Trophoblast cell (in vitro differentiated cells and primary cell): ENCODE measurements at regions not wholly inside any gene's neighbourhood (a gene's known extent, or its start where the extent isn't known, plus 50 kb on each side); places are given as distances from the start of the nearest gene placed in this dataset.

ENCODE experiments used
- DNase-seq, 2 donors: peaks; one replicate each; pipeline ENCODE4 v3.0.0-alpha.2; 2016
- H2AFZ ChIP-seq: 2 replicates; pipeline ENCODE4 v1.6.1; 2013; ENCODE audit warnings: low read length, moderate library complexity, mild to moderate bottlenecking; ENCODE audit not compliant: insufficient read depth, poor library complexity
- H2AK5ac ChIP-seq: 2 replicates; pipeline ENCODE4 v1.6.1; 2013; ENCODE audit warnings: mild to moderate bottlenecking, low read length
- H2BK120ac ChIP-seq: 2 replicates; pipeline ENCODE4 v1.6.1; 2013; ENCODE audit warnings: low read length, mild to moderate bottlenecking, moderate library complexity; ENCODE audit not compliant: insufficient read depth, poor library complexity
- H2BK12ac ChIP-seq: 2 replicates; pipeline ENCODE4 v1.6.1; 2013; ENCODE audit warnings: mild to moderate bottlenecking, low read length, moderate library complexity
- H2BK5ac ChIP-seq: 2 replicates; pipeline ENCODE4 v1.6.1; 2013; ENCODE audit warnings: low read length, low read depth, moderate library complexity, mild to moderate bottlenecking; ENCODE audit not compliant: poor library complexity
- H3K14ac ChIP-seq: 2 replicates; pipeline ENCODE4 v1.6.1; 2013; ENCODE audit warnings: mild to moderate bottlenecking, low read length
- H3K18ac ChIP-seq: 2 replicates; pipeline ENCODE4 v1.6.1; 2013; ENCODE audit warnings: mild to moderate bottlenecking, low read length
- H3K23ac ChIP-seq: 2 replicates; pipeline ENCODE4 v1.6.1; 2013; ENCODE audit warnings: low read length
- H3K27ac ChIP-seq: 2 replicates; pipeline ENCODE4 v1.5.1; 2013; ENCODE audit warnings: low read depth, mild to moderate bottlenecking, inconsistent platforms, low read length, moderate library complexity
- H3K27me3 ChIP-seq: 2 replicates; pipeline ENCODE4 v1.6.1; 2013; ENCODE audit warnings: inconsistent platforms, mild to moderate bottlenecking, low read length, moderate library complexity; ENCODE audit not compliant: insufficient read depth
- H3K36me3 ChIP-seq, 2 experiments: 1 replicate in 1 of 2; 2 replicates in 1 of 2; pipeline ENCODE4 v1.6.1; 2013; ENCODE audit warnings: low read length in 2 of 2, mild to moderate bottlenecking in 2 of 2, moderate library complexity in 1 of 2; ENCODE audit not compliant: insufficient read depth in 2 of 2, control insufficient read depth in 1 of 2
- H3K4ac ChIP-seq: 2 replicates; pipeline ENCODE4 v1.6.1; 2013; ENCODE audit warnings: low read depth, mild to moderate bottlenecking, low read length, moderate library complexity
- H3K4me1 ChIP-seq, 2 experiments: 1 replicate in 1 of 2; 2 replicates in 1 of 2; pipeline ENCODE4 v1.6.1; 2013; ENCODE audit warnings: low read length in 2 of 2, mild to moderate bottlenecking in 2 of 2, moderate library complexity in 1 of 2; ENCODE audit not compliant: insufficient read depth in 2 of 2, control insufficient read depth in 1 of 2
- H3K4me2 ChIP-seq: 2 replicates; pipeline ENCODE4 v1.6.1; 2013; ENCODE audit warnings: inconsistent platforms, mild to moderate bottlenecking, low read length, moderate library complexity
- H3K4me3 ChIP-seq: 2 replicates; pipeline ENCODE4 v1.5.1; 2013; ENCODE audit warnings: mild to moderate bottlenecking, low read depth, low read length, inconsistent platforms
- H3K79me1 ChIP-seq: one replicate; pipeline ENCODE4 v1.6.1; 2013; ENCODE audit warnings: low read length
- H3K79me2 ChIP-seq: 2 replicates; pipeline ENCODE4 v1.6.1; 2013; ENCODE audit warnings: low read length, mild to moderate bottlenecking; ENCODE audit not compliant: control insufficient read depth, insufficient read depth, poor library complexity
- H3K9ac ChIP-seq: 2 replicates; pipeline ENCODE4 v1.6.1; 2013; ENCODE audit warnings: mild to moderate bottlenecking, low read length
- H3K9me3 ChIP-seq: 2 replicates; pipeline ENCODE4 v1.6.1; 2013; ENCODE audit warnings: low read depth, mild to moderate bottlenecking, control low read depth, inconsistent platforms, low read length; ENCODE audit not compliant: insufficient read depth
- H4K12ac ChIP-seq: 2 replicates; pipeline ENCODE4 v1.6.1; 2013; ENCODE audit warnings: low read depth, mild to moderate bottlenecking, low read length, moderate library complexity
- H4K8ac ChIP-seq: 2 replicates; pipeline ENCODE4 v1.6.1; 2013; ENCODE audit warnings: low read depth, mild to moderate bottlenecking, low read length, moderate library complexity
- H4K91ac ChIP-seq: one replicate; pipeline ENCODE4 v1.6.1; 2013; ENCODE audit warnings: low read depth, mild to moderate bottlenecking, low read length, moderate library complexity
- WGBS: extraction: QIAGEN DNeasy Blood & Tissue Kit; methylation state at CpG from one replicate; pipeline ENCODE4 v1.1.7; 2013; ENCODE audit warnings: missing lambda C conversion rate; ENCODE audit not compliant: insufficient read length, insufficient coverage; ENCODE audit errors: extremely low coverage; 5-methylcytosine and 5-hydroxymethylcytosine counted together

GRCh38 chr14:38950676-38951075 is 152.4 kb downstream of the SEC23A start:
- Histone ChIP-seq H3K79me2 (no peaks in the 10 kb centered on the region), H2BK5ac (no peak overlapping the region), H4K8ac (no peak overlapping the region), H3K79me1 (no peaks in the 10 kb centered on the region), H3K9ac (no peak overlapping the region), H3K27ac (no peak overlapping the region), H2BK120ac (no peak overlapping the region), H3K4me1 (no peaks in the 10 kb centered on the region), H4K12ac (no peak overlapping the region), H3K36me3 (no peaks in the 10 kb centered on the region), H4K91ac (no peak overlapping the region), H2BK12ac (no peak overlapping the region), H2AFZ (no peak overlapping the region), H3K23ac (no peak overlapping the region), H3K18ac (no peak overlapping the region), H3K27me3 (no peaks in the 10 kb centered on the region), H3K4me2 (no peak overlapping the region), H2AK5ac (no peak overlapping the region), H3K4me3 (no peak overlapping the region), H3K4ac (no peak overlapping the region), H3K9me3 (no peaks in the 10 kb centered on the region), H3K14ac (no peak overlapping the region)
- WGBS: no CpG with 5 or more reads among the region's 4 CpGs
- no peak for DNase-seq

GRCh38 chr14:38948576-38948975 is 154.5 kb downstream of the SEC23A start:
- H2AFZ ChIP-seq: no peak overlapping the region
- no peak overlapping the region for H2BK12ac ChIP-seq
- H4K91ac ChIP-seq: no peak overlapping the region
- H3K9ac ChIP-seq: no peak overlapping the region
- no peak overlapping the region for H3K4me2 ChIP-seq
- H3K36me3 ChIP-seq: no peaks in the 10 kb centered on the region
- whole genome bisulfite sequencing: no CpG with 5 or more reads among the region's 6 CpGs
- H4K8ac ChIP-seq: no peak overlapping the region
- no peak overlapping the region for H4K12ac ChIP-seq
- H3K23ac ChIP-seq: no peak overlapping the region
- H3K79me2 ChIP-seq: no peaks in the 10 kb centered on the region
- H3K4me1 ChIP-seq: no peaks in the 10 kb centered on the region
- H2BK5ac ChIP-seq: no peak overlapping the region
- H2AK5ac ChIP-seq: no peak overlapping the region
- H3K27ac ChIP-seq: no peak overlapping the region
- H3K4me3 ChIP-seq: no peak overlapping the region
- no peak overlapping the region for H3K18ac ChIP-seq
- no peak overlapping the region for H3K14ac ChIP-seq
- H3K4ac ChIP-seq: no peak overlapping the region
- DNase-seq: no peak
- no peaks in the 10 kb centered on the region for H3K79me1 ChIP-seq
- no peak overlapping the region for H2BK120ac ChIP-seq
- H3K27me3 ChIP-seq: no peaks in the 10 kb centered on the region
- no peaks in the 10 kb centered on the region for H3K9me3 ChIP-seq

- no peak overlapping the region for H4K8ac ChIP-seq
- no peak overlapping the region for H2BK5ac ChIP-seq
- H3K79me2 ChIP-seq: no peaks in the 10 kb centered on the region
- no peaks in the 10 kb centered on the region for H3K36me3 ChIP-seq
- no peak overlapping the region for H3K4ac ChIP-seq
- no peak overlapping the region for H3K23ac ChIP-seq
- H3K9me3 ChIP-seq: no peaks in the 10 kb centered on the region
- no peaks in the 10 kb centered on the region for H3K4me1 ChIP-seq
- no peak overlapping the region for H4K12ac ChIP-seq
- no peaks in the 10 kb centered on the region for H3K27me3 ChIP-seq
- H3K4me3 ChIP-seq: no peak overlapping the region
- WGBS: no CpG with 5 or more reads among the region's 1 CpG
- no peak overlapping the region for H2BK12ac ChIP-seq
- no peak overlapping the region for H2BK120ac ChIP-seq
- H3K27ac ChIP-seq: no peak overlapping the region
- H2AFZ ChIP-seq: no peak overlapping the region
- no peak overlapping the region for H4K91ac ChIP-seq
- H3K79me1 ChIP-seq: no peaks in the 10 kb centered on the region
- H3K14ac ChIP-seq: no peak overlapping the region
- H3K18ac ChIP-seq: no peak overlapping the region
- H3K4me2 ChIP-seq: no peak overlapping the region
- H2AK5ac ChIP-seq: no peak overlapping the region
- no peak for DNase-seq
- no peak overlapping the region for H3K9ac ChIP-seq
These were observed 154.9 kb downstream of the SEC23A start for GRCh38 chr14:38948171-38948570.

- Histone ChIP-seq H3K18ac (no peak overlapping the region), H3K4me3 (no peak overlapping the region), H2BK120ac (no peak overlapping the region), H3K79me1 (no peaks in the 10 kb centered on the region), H3K27ac (no peak overlapping the region), H2AK5ac (no peak overlapping the region), H4K8ac (no peak overlapping the region), H2AFZ (no peak overlapping the region), H3K27me3 (no peaks in the 10 kb centered on the region), H3K9me3 (no peaks in the 10 kb centered on the region), H3K23ac (no peak overlapping the region), H3K9ac (no peak overlapping the region), H3K79me2 (no peaks in the 10 kb centered on the region), H2BK12ac (no peak overlapping the region), H3K36me3 (no peaks in the 10 kb centered on the region), H3K14ac (no peak overlapping the region), H3K4me1 (no peaks in the 10 kb centered on the region), H3K4me2 (no peak overlapping the region), H2BK5ac (no peak overlapping the region), H4K12ac (no peak overlapping the region), H4K91ac (no peak overlapping the region), H3K4ac (no peak overlapping the region)
- no peak for DNase-seq
- WGBS: no CpG with 5 or more reads among the region's 1 CpG
These were observed 155.7 kb downstream of the SEC23A start for GRCh38 chr14:38947343-38947742.
